ENCODE measurements at regions not wholly inside any gene's neighbourhood (a gene's known extent, or its start where the extent isn't known, plus 50 kb on each side); places are given as distances from the start of the nearest gene placed in this dataset.

DNA sequence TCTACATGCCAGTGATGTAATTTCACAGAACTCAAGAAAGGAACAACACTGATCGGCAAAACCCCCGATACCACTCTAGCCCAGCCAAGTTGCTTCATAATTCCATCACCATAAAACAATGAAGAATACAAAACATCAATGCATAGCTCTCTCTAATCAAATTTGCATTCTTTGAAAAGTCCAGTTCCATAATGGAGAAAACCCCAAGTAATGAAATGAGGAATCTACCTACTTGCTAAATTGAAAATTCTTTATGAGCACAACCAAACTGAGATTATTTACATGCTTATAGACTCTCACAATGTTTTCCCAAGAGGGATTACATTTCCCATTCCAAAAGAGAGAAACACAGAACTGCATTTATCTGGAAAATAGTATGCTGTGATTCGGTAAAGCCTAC is 186.5 kb downstream of the NR4A2 start:
- H3K36me3 ChIP-seq (ENCODE audit: control insufficient read depth, insufficient read depth, low read length): no peaks in the 10 kb centered on the region
- H3K9me3 ChIP-seq (ENCODE audit: control insufficient read depth, insufficient read depth, low read length): no peaks in the 10 kb centered on the region
- H3K4me3 ChIP-seq (ENCODE audit: low read depth, low read length): no peak overlapping the region
- 85% methylated on average over 2 of the region's 3 CpGs for WGBS (ENCODE audit: insufficient coverage)
- DNase-seq (ENCODE audit: low read depth in 4 of 6, low spot score in 6 of 6): no peak
- H3K4me1 ChIP-seq (ENCODE audit: control insufficient read depth, insufficient read depth, low read length): no peaks in the 10 kb centered on the region
- no peak overlapping the region for H3K27ac ChIP-seq (ENCODE audit: low read depth, low read length)
- no peaks in the 10 kb centered on the region for H3K27me3 ChIP-seq (ENCODE audit: control insufficient read depth, insufficient read depth, low read length)

GRCh38 chr2:156145469-156145868 is 187.1 kb downstream of the NR4A2 start:
- Histone ChIP-seq H3K27me3 (ENCODE audit: control insufficient read depth, insufficient read depth, low read length) (no peaks in the 10 kb centered on the region), H3K27ac (ENCODE audit: low read depth, low read length) (no peak overlapping the region), H3K4me1 (ENCODE audit: control insufficient read depth, insufficient read depth, low read length) (no peaks in the 10 kb centered on the region), H3K9me3 (ENCODE audit: control insufficient read depth, insufficient read depth, low read length) (no peaks in the 10 kb centered on the region), H3K4me3 (ENCODE audit: low read depth, low read length) (no peak overlapping the region), H3K36me3 (ENCODE audit: control insufficient read depth, insufficient read depth, low read length) (no peaks in the 10 kb centered on the region)
- WGBS (ENCODE audit: insufficient coverage): no CpG with 5 or more reads among the region's 3 CpGs
- DNase-seq (ENCODE audit: low read depth in 4 of 6, low spot score in 6 of 6): no peak

DNA sequence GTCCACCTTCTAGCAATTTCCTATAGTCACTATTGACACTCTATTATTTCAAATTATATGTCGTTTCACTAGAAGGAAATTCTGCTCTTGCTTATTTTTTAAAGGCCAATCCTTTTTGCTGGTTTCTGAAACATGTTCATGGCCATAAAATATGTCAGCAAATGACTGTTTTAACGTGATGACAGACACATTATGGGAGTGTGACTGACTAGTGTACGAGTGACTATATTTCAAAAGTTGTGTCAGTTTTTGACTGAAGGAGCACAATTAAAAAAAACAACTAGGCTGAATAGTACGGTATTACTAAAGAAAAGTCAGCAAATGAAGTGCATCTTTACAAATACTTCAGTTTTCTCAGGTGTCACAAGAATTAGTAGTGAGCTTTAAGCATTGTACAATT is 196.0 kb downstream of the NR4A2 start:
- Histone ChIP-seq H3K27me3 (ENCODE audit: control insufficient read depth, insufficient read depth, low read length) (no peaks in the 10 kb centered on the region), H3K36me3 (ENCODE audit: control insufficient read depth, insufficient read depth, low read length) (no peaks in the 10 kb centered on the region), H3K9me3 (ENCODE audit: control insufficient read depth, insufficient read depth, low read length) (peaks cover 1% of the 10 kb centered on the region), H3K27ac (ENCODE audit: low read depth, low read length) (no peak overlapping the region), H3K4me1 (ENCODE audit: control insufficient read depth, insufficient read depth, low read length) (no peaks in the 10 kb centered on the region), H3K4me3 (ENCODE audit: low read depth, low read length) (no peak overlapping the region)
- WGBS (ENCODE audit: insufficient coverage): 71% methylated on average over 2 of the region's 4 CpGs
- DNase-seq (ENCODE audit: low read depth in 4 of 6, low spot score in 6 of 6): no peak

DNA sequence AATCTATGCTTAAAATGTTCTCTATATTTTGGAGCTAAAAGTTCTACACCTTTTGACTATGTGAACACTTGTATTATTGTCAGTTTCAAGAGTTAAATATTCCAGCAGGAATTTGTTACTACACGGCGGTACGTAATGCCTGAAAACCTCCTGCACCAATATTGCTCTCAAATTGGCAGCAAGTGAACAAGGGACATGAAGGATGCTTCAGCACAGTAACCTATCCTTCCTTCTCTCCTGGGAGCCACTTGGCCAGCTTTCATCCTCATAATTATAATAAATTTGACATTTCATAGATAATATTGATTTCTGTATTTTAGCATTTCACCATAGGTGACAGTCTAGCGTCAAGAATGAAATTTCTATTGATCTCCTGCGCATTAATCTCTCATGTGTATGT is 197.6 kb downstream of the NR4A2 start:
- H3K4me3 ChIP-seq (ENCODE audit: low read depth, low read length): no peak overlapping the region
- peak in 1 of 6 donors; percentile 53 for DNase-seq (ENCODE audit: low read depth in 4 of 6, low spot score in 6 of 6)
- no peak overlapping the region for H3K27ac ChIP-seq (ENCODE audit: low read depth, low read length)
- no peaks in the 10 kb centered on the region for H3K4me1 ChIP-seq (ENCODE audit: control insufficient read depth, insufficient read depth, low read length)
- WGBS (ENCODE audit: insufficient coverage): no CpG with 5 or more reads among the region's 5 CpGs
- H3K9me3 ChIP-seq (ENCODE audit: control insufficient read depth, insufficient read depth, low read length): no peaks in the 10 kb centered on the region
- H3K27me3 ChIP-seq (ENCODE audit: control insufficient read depth, insufficient read depth, low read length): no peaks in the 10 kb centered on the region
- H3K36me3 ChIP-seq (ENCODE audit: control insufficient read depth, insufficient read depth, low read length): no peaks in the 10 kb centered on the region

- no peaks in the 10 kb centered on the region for H3K9me3 ChIP-seq (ENCODE audit: control insufficient read depth, insufficient read depth, low read length)
- no peak overlapping the region for H3K27ac ChIP-seq (ENCODE audit: low read depth, low read length)
- no peak for DNase-seq (ENCODE audit: low read depth in 4 of 6, low spot score in 6 of 6)
- no peaks in the 10 kb centered on the region for H3K27me3 ChIP-seq (ENCODE audit: control insufficient read depth, insufficient read depth, low read length)
- no peak overlapping the region for H3K4me3 ChIP-seq (ENCODE audit: low read depth, low read length)
- H3K36me3 ChIP-seq (ENCODE audit: control insufficient read depth, insufficient read depth, low read length): no peaks in the 10 kb centered on the region
- no peaks in the 10 kb centered on the region for H3K4me1 ChIP-seq (ENCODE audit: control insufficient read depth, insufficient read depth, low read length)
- WGBS (ENCODE audit: insufficient coverage): no CpG with 5 or more reads among the region's 1 CpG
Observed at GRCh38 chr2:156132941-156133340, 199.6 kb downstream of the NR4A2 start.

DNA sequence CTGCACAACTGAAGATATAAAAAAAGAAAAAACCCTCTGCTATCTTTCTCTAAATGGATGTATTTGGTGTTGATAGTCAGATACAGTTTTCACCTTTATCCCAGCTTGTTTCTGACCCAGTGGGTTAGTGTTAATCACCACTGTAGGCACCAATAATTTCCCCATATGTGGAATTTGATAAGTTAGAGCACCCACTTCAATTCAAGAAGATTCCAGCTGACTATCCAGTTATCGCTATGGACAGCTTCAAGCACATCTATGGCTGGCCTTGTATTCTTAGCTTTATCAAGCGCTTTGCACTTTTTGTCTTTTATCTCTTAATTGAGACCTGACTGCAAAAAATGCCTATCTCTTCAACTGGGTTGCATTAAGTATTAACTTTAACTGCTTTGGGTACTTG is 200.4 kb downstream of the NR4A2 start:
- Histone ChIP-seq H3K36me3 (ENCODE audit: control insufficient read depth, insufficient read depth, low read length) (no peaks in the 10 kb centered on the region), H3K27me3 (ENCODE audit: control insufficient read depth, insufficient read depth, low read length) (no peaks in the 10 kb centered on the region), H3K27ac (ENCODE audit: low read depth, low read length) (no peak overlapping the region), H3K9me3 (ENCODE audit: control insufficient read depth, insufficient read depth, low read length) (no peaks in the 10 kb centered on the region), H3K4me3 (ENCODE audit: low read depth, low read length) (no peak overlapping the region), H3K4me1 (ENCODE audit: control insufficient read depth, insufficient read depth, low read length) (no peaks in the 10 kb centered on the region)
- no peak for DNase-seq (ENCODE audit: low read depth in 4 of 6, low spot score in 6 of 6)
- WGBS (ENCODE audit: insufficient coverage): no CpG with 5 or more reads among the region's 2 CpGs

DNA sequence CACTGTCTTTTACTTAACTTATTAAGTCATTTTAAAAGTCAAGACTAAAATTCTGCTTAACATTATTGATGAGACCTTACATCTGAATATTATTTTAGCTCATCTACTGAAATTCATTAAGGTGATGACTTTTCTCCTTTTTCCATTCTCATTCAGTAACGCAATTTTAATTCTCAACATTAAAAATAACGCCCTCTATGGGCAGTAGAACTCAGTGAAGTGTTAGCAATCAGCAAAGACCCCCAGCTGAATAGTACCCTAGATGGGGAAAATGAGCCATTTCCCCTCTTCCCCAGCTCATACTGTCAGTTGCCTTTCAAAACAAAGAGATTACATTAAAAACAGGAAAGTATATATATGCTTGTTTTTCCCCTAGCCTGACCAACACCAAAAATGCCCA is 203.3 kb downstream of the NR4A2 start:
- no CpG with 5 or more reads among the region's 2 CpGs for WGBS (ENCODE audit: insufficient coverage)

DNA sequence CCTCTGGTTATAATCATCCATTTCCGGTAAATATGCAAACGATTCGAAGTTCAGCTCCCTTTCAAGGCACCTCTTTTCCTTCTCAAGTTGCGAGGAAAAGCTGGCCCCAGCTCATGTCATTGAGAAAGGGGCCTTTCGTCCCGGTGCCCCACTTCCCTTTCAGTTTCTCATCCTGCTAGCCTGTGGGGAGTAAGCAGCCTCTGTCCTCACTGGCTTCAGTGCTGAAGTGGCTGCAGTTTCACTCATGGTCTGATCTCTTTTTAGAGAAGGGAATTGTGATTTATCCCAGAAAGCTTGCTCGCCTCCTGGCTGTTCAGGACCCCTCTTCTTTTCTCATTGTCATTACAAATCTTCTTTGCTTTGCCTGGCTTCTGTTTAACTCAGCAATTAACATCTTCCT is 207.5 kb downstream of the NR4A2 start:
- H3K27ac ChIP-seq (ENCODE audit: low read depth, low read length): no peak overlapping the region
- no peaks in the 10 kb centered on the region for H3K36me3 ChIP-seq (ENCODE audit: control insufficient read depth, insufficient read depth, low read length)
- no peak for DNase-seq (ENCODE audit: low read depth in 4 of 6, low spot score in 6 of 6)
- H3K4me1 ChIP-seq (ENCODE audit: control insufficient read depth, insufficient read depth, low read length): no peaks in the 10 kb centered on the region
- 90% methylated on average over 4 of the region's 7 CpGs for WGBS (ENCODE audit: insufficient coverage)
- no peak overlapping the region for H3K4me3 ChIP-seq (ENCODE audit: low read depth, low read length)
- no peaks in the 10 kb centered on the region for H3K27me3 ChIP-seq (ENCODE audit: control insufficient read depth, insufficient read depth, low read length)
- H3K9me3 ChIP-seq (ENCODE audit: control insufficient read depth, insufficient read depth, low read length): no peaks in the 10 kb centered on the region

More for the DNA sequence above, 203.3 kb downstream of the NR4A2 start:
- DNase-seq (ENCODE audit: low read depth in 4 of 6, low spot score in 6 of 6): no peak
- H3K9me3 ChIP-seq (ENCODE audit: control insufficient read depth, insufficient read depth, low read length): no peaks in the 10 kb centered on the region
- no peaks in the 10 kb centered on the region for H3K36me3 ChIP-seq (ENCODE audit: control insufficient read depth, insufficient read depth, low read length)
- no peak overlapping the region for H3K27ac ChIP-seq (ENCODE audit: low read depth, low read length)
- H3K4me1 ChIP-seq (ENCODE audit: control insufficient read depth, insufficient read depth, low read length): no peaks in the 10 kb centered on the region
- no peak overlapping the region for H3K4me3 ChIP-seq (ENCODE audit: low read depth, low read length)
- H3K27me3 ChIP-seq (ENCODE audit: control insufficient read depth, insufficient read depth, low read length): no peaks in the 10 kb centered on the region

DNA sequence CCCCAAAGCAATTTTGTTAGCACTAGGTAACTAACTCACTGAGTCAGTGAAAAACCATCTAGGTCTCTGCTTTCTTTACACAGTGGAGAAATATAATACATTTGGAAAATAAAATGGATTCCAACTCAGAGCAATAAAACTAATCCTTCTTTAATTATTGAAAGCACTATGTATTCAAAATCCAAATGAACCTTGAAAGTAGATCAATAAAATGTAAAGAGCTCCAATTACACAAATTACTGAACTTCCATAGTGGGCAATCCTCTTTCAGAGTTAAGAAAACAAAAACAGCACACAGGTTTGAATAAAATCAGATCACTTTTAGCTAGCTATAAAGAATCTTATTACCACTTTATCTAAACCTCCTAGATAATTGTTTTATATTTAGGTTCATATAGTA is 208.1 kb downstream of the NR4A2 start:
- Histone ChIP-seq H3K4me1 (ENCODE audit: control insufficient read depth, insufficient read depth, low read length) (no peaks in the 10 kb centered on the region), H3K9me3 (ENCODE audit: control insufficient read depth, insufficient read depth, low read length) (no peaks in the 10 kb centered on the region), H3K27ac (ENCODE audit: low read depth, low read length) (no peak overlapping the region), H3K36me3 (ENCODE audit: control insufficient read depth, insufficient read depth, low read length) (no peaks in the 10 kb centered on the region), H3K4me3 (ENCODE audit: low read depth, low read length) (no peak overlapping the region), H3K27me3 (ENCODE audit: control insufficient read depth, insufficient read depth, low read length) (no peaks in the 10 kb centered on the region)
- peak in 1 of 6 donors; percentile 6 for DNase-seq (ENCODE audit: low read depth in 4 of 6, low spot score in 6 of 6)

GRCh38 chr2:156118753-156119416 is 213.6 kb downstream of the NR4A2 start:
- Histone ChIP-seq H3K36me3 (ENCODE audit: control insufficient read depth, insufficient read depth, low read length) (no peaks in the 10 kb centered on the region), H3K4me1 (ENCODE audit: control insufficient read depth, insufficient read depth, low read length) (no peaks in the 10 kb centered on the region), H3K27ac (ENCODE audit: low read depth, low read length) (no peak overlapping the region), H3K9me3 (ENCODE audit: control insufficient read depth, insufficient read depth, low read length) (no peaks in the 10 kb centered on the region), H3K27me3 (ENCODE audit: control insufficient read depth, insufficient read depth, low read length) (no peaks in the 10 kb centered on the region), H3K4me3 (ENCODE audit: low read depth, low read length) (no peak overlapping the region)
- 83% methylated on average over 2 of the region's 3 CpGs for whole genome bisulfite sequencing (ENCODE audit: insufficient coverage)
- no peak for DNase-seq (ENCODE audit: low read depth in 4 of 6, low spot score in 6 of 6)
